GM12878 (cell line): ENCODE measurements at regions not wholly inside any gene's neighbourhood (a gene's known extent, or its start where the extent isn't known, plus 50 kb on each side); places are given as distances from the start of the nearest gene placed in this dataset.

Experiments used
- ATAC-seq: fragments of 200-7000 bp; cut with Tn5 transposase; 3 replicates; pipeline ENCODE4 v1.9.1; 2020; ENCODE audit warnings: mild to moderate bottlenecking, moderate library complexity
- BruUV-seq: library from RNA; stranded (reverse); fragments of 400-500 nt; replicated peaks from 2 replicates; lab custom pipeline; 2021; lab: Mats Ljungman, UMichigan
- CTCF ChIA-PET: fragments of 300-600 bp; sonication (Branson Sonifier 250); formaldehyde crosslinking; extraction: SDS; loops from one replicate; lab custom pipeline; 2021; ENCODE audit warnings: inconsistent platforms; lab: Yijun Ruan, JAX
- POLR2A ChIA-PET: fragments of 350-600 bp; formaldehyde crosslinking; extraction: SDS; loops from one replicate; lab custom pipeline; 2021; ENCODE audit warnings: inconsistent platforms; lab: Charles Lee
- RAD21 ChIA-PET: fragments of 300-600 bp; sonication (Branson Sonifier 250); formaldehyde crosslinking; loops from one replicate; lab custom pipeline; 2023; ENCODE audit warnings: antibody characterized with exemption; ENCODE audit not compliant: unreplicated experiment; lab: Charles Lee
- SMC1A ChIA-PET: fragments of 300-600 bp; sonication (Branson Sonifier 250); formaldehyde crosslinking; loops from one replicate; lab custom pipeline; 2023; ENCODE audit not compliant: unreplicated experiment, uncharacterized antibody; lab: Charles Lee
- DNase-seq: peaks from one replicate; pipeline ENCODE4 v3.0.0-alpha.2; 2011; ENCODE audit warnings: low read depth, low spot score
- FAIRE-seq: peaks from 3 replicates; lab custom pipeline; 2011; peaks lifted over from hg19 to GRCh38; lab: Jason Lieb, UNC
- H2AFZ ChIP-seq: 2 replicates; pipeline ENCODE4 v1.6.0; 2011; ENCODE audit warnings: low read depth, low read length, control low read depth; ENCODE audit not compliant: control insufficient read depth
- H3K27ac ChIP-seq: 2 replicates; pipeline ENCODE4 v1.5.1; 2011; ENCODE audit warnings: control low read depth; ENCODE audit not compliant: control insufficient read depth, insufficient read depth
- H3K27me3 ChIP-seq, 2 experiments: replicated peaks in 1 of 2; 2 replicates each; pipeline versions ENCODE4 v1.6.0 to v1.6.1; 2011; ENCODE audit warnings: low read length in 1 of 2; ENCODE audit not compliant: control insufficient read depth in 2 of 2, insufficient read depth in 2 of 2
- H3K36me3 ChIP-seq, 2 experiments: 2 replicates each; pipeline ENCODE4 v1.5.1; 2011; ENCODE audit warnings: low read length in 1 of 2; ENCODE audit not compliant: control insufficient read depth in 2 of 2, insufficient read depth in 2 of 2
- H3K4me1 ChIP-seq: 2 replicates; pipeline ENCODE4 v1.6.1; 2011; ENCODE audit warnings: mild to moderate bottlenecking, low read length, moderate library complexity, mixed read lengths; ENCODE audit not compliant: control insufficient read depth, insufficient read depth
- H3K4me2 ChIP-seq: 2 replicates; pipeline ENCODE4 v1.6.0; 2011; ENCODE audit warnings: control low read depth; ENCODE audit not compliant: control insufficient read depth, insufficient read depth
- H3K4me3 ChIP-seq: fragments of 200-600 bp; sonication (generic); 2 replicates; pipeline ENCODE4 v1.5.1; 2016
- H3K79me2 ChIP-seq: 2 replicates; pipeline ENCODE4 v1.6.0; 2011; ENCODE audit warnings: low read length; ENCODE audit not compliant: control insufficient read depth, insufficient read depth
- H3K9ac ChIP-seq: 2 replicates; pipeline ENCODE4 v1.8.0; 2011; ENCODE audit warnings: low read length, control low read depth, mixed read lengths; ENCODE audit not compliant: control insufficient read depth, insufficient read depth
- H3K9me3 ChIP-seq: replicated peaks from 3 replicates; pipeline ENCODE4 v1.5.1; 2011; ENCODE audit warnings: mild to moderate bottlenecking, low read length; ENCODE audit not compliant: control insufficient read depth, insufficient read depth
- H4K20me1 ChIP-seq: 2 replicates; pipeline ENCODE4 v1.6.0; 2011; ENCODE audit not compliant: control insufficient read depth, insufficient read depth
- CBFB ChIP-seq: IDR thresholded peaks from 2 replicates; pipeline ENCODE4 v1.6.1; 2016; ENCODE audit warnings: antibody characterized with exemption, low read depth
- CHD2 ChIP-seq: IDR thresholded peaks from 2 replicates; pipeline ENCODE4 v1.6.1; 2011; ENCODE audit warnings: low read depth, low read length, improper control_type of control experiment, borderline replicate concordance
- CREB1 ChIP-seq: IDR thresholded peaks from 2 replicates; pipeline ENCODE4 v1.6.1; 2012; ENCODE audit warnings: low read depth, mild to moderate bottlenecking, inconsistent platforms
- EP300 ChIP-seq, 2 experiments: fragments of 150-350 bp in 1 of 2; IDR thresholded peaks; 2 replicates each; pipeline ENCODE4 v1.6.1; 2011 to 2012; ENCODE audit warnings: low read depth in 2 of 2, low read length in 2 of 2, borderline replicate concordance in 1 of 2, improper control_type of control experiment in 1 of 2, inconsistent platforms in 1 of 2; ENCODE audit not compliant: control insufficient read depth in 1 of 2
- EZH2 ChIP-seq: IDR thresholded peaks from 2 replicates; pipeline ENCODE4 v1.6.1; 2012; ENCODE audit warnings: low read depth, mild to moderate bottlenecking, control low read depth, inconsistent platforms, low read length, borderline replicate concordance; ENCODE audit not compliant: control insufficient read depth
- RBBP5 ChIP-seq: fragments of 200-600 bp; sonication (generic); conservative IDR thresholded peaks from 2 replicates; pipeline ENCODE4 v1.6.1; 2016
- SMAD5 ChIP-seq: IDR thresholded peaks from 2 replicates; pipeline ENCODE4 v1.6.1; 2016; ENCODE audit warnings: antibody characterized with exemption, low read depth
- SMC3 ChIP-seq: IDR thresholded peaks from 2 replicates; pipeline ENCODE4 v1.6.1; 2011; ENCODE audit warnings: low read length, improper control_type of control experiment, borderline replicate concordance
- STAT1 ChIP-seq: fragments of 450-650 bp; conservative IDR thresholded peaks from 2 replicates; pipeline ENCODE4 v1.6.1; 2014; ENCODE audit warnings: antibody characterized with exemption, mild to moderate bottlenecking
- TAF1 ChIP-seq: IDR thresholded peaks from 2 replicates; pipeline ENCODE4 v1.6.1; 2011; ENCODE audit warnings: mild to moderate bottlenecking, low read depth, low read length, borderline replicate concordance
- ZNF384 ChIP-seq: IDR thresholded peaks from 2 replicates; pipeline ENCODE4 v1.6.1; 2012; ENCODE audit warnings: low read depth, mild to moderate bottlenecking, low read length, improper control_type of control experiment, borderline replicate concordance
- WGBS: methylation state at CpG from one replicate; pipeline ENCODE4 v1.1.6; 2016; ENCODE audit warnings: low lambda C conversion rate; ENCODE audit not compliant: insufficient replicate concordance, insufficient coverage; ENCODE audit errors: missing lambda C conversion rate; 5-methylcytosine and 5-hydroxymethylcytosine counted together
- in situ Hi-C: fragments of 300-500 bp; cut with MboI; formaldehyde crosslinking; loops from 9 replicates; pipeline ENCODE4 v1.14.3; 2018; ENCODE audit warnings: mixed read lengths
- intact Hi-C: fragments of 100-400 bp; cut with micrococcal nuclease; formaldehyde crosslinking; loops from one replicate; pipeline ENCODE4 v1.14.2; 2022; ENCODE audit not compliant: unreplicated experiment
- TF ChIP-seq, protein P1 (sequence below): IDR thresholded peaks from 2 replicates; pipeline ENCODE4 v1.6.1; 2012; ENCODE audit warnings: low read length, inconsistent platforms
- TF ChIP-seq, protein P2 (sequence below): IDR thresholded peaks from 2 replicates; pipeline ENCODE4 v1.6.1; 2012; ENCODE audit warnings: low read depth, low read length, improper control_type of control experiment

DNA sequence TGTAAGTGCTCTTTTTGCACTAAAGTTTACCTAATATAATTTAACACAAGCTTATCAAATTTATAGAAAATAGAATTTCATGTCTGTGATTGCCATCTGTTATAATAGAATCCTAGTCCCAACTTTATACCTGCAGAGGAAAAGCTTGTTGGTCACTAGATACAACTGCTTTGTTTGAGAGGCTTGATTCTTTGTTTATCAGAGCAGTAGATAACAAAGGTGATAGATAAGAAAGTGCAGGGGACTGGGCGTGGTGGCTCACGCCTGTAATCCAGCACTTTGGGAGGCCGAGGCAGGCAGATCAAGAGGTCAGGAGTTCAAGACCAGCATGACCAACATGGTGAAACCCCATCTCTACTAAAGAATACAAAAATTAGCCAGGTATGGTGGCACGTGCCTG lies 528.0 kb downstream of the STK39 start (continued):
- no peak for TF ChIP-seq CREB1

DNA sequence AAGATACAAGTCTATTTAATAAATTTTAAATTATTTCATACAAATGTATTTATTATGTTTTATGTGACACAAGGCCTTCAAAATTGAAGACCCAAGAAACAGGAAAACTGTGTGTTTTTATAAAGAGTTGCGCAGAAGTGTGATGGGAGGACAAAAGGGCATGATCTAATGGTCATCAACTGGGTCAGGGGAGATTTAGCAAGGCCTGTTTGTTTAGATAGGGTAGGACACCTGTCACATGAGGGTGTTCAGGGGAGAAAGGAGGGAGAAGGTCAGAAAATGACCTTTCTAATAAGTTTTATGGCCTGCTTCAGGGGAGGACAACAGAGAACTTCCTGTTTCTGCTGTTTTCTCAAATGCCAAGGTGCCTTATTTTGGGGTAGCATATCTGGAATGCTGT lies 528.8 kb downstream of the STK39 start:
- no TSS peak for BruUV-seq
- H3K4me3 ChIP-seq = no peak overlapping the region
- ChIA-PET POLR2A (no interaction called here), RAD21 (no interaction called here), CTCF (no interaction called here), SMC1A (no interaction called here)
- ATAC-seq = no peak
- no peaks in the 10 kb centered on the region for H3K9me3 ChIP-seq
- in situ Hi-C loops = no loop called here
- 0% methylated on average over 1 of the region's 1 CpG for WGBS
- no peak for DNase-seq
- no peak for FAIRE-seq
- no peak overlapping the region for H3K4me2 ChIP-seq
- H2AFZ ChIP-seq = no peak overlapping the region
- no peaks in the 10 kb centered on the region for H3K4me1 ChIP-seq
- no peaks in the 10 kb centered on the region for H3K27me3 ChIP-seq
- H3K9ac ChIP-seq = no peak overlapping the region
- no peak overlapping the region for H3K27ac ChIP-seq
- TF ChIP-seq ZNF384 (no peak), TAF1 (no peak)
- intact Hi-C loops = no loop called here
- no peaks in the 10 kb centered on the region for H4K20me1 ChIP-seq
- H3K79me2 ChIP-seq = no peaks in the 10 kb centered on the region
- H3K36me3 ChIP-seq = no peaks in the 10 kb centered on the region

DNA sequence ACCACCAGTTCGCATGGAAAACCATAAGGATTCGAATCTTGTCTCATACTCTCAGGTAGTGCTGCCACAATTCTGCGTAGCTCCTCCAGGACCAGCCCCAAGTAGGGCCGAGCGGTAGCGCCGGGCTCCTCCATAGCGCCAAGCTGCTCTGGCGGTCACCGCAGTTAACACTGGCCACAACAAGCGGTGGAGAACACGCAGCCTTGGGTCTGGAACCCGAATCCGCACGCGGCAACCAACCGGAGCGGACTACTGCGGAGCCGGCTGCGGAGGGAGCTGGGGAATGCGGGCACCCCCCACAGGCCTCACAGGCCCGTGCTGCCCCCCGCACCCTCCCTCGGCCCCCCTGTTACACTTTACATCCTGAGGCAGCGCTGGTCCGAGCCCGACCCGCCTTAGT lies 531.5 kb downstream of the STK39 start:
- Histone ChIP-seq H3K9ac (no peak overlapping the region), H3K9me3 (no peaks in the 10 kb centered on the region), H3K4me3 (no peak overlapping the region), H3K27me3 (no peaks in the 10 kb centered on the region), H3K36me3 (no peaks in the 10 kb centered on the region), H2AFZ (no peak overlapping the region), H3K4me1 (no peaks in the 10 kb centered on the region), H3K4me2 (no peak overlapping the region), H3K27ac (no peak overlapping the region), H3K79me2 (no peaks in the 10 kb centered on the region), H4K20me1 (no peaks in the 10 kb centered on the region)
- no peak for DNase-seq
- ChIA-PET RAD21 (no interaction called here), CTCF (interaction anchor here (1.1 kb wide), 1 partner anchor 403 kb away, joined by 3 read pairs; no protein-coding TSS in a partner anchor), SMC1A (no interaction called here), POLR2A (interaction anchor here (0.7 kb wide), 1 partner anchor 15 kb away, joined by 6 read pairs; no protein-coding TSS in a partner anchor)
- no peak for FAIRE-seq
- in situ Hi-C loops = no loop called here
- intact Hi-C loops = no loop called here
- no peak for ATAC-seq
- BruUV-seq = no TSS peak
- 62% methylated on average over 28 of the region's 29 CpGs for WGBS
- TF ChIP-seq TAF1 (no peak), STAT1 (no peak), EP300 (IDR thresholded peaks at IDR 0.05; ENCODE audit: borderline replicate concordance in 1 of 2, control insufficient read depth in 1 of 2, low read depth in 2 of 2, low read length in 2 of 2) (no peak), SMAD5 (no peak), EZH2 (no peak), SMC3 (no peak), RBBP5 (no peak), CHD2 (no peak), CBFB (no peak)
- TF ChIP-seq, protein P1, sequence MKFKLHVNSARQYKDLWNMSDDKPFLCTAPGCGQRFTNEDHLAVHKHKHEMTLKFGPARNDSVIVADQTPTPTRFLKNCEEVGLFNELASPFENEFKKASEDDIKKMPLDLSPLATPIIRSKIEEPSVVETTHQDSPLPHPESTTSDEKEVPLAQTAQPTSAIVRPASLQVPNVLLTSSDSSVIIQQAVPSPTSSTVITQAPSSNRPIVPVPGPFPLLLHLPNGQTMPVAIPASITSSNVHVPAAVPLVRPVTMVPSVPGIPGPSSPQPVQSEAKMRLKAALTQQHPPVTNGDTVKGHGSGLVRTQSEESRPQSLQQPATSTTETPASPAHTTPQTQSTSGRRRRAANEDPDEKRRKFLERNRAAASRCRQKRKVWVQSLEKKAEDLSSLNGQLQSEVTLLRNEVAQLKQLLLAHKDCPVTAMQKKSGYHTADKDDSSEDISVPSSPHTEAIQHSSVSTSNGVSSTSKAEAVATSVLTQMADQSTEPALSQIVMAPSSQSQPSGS = no peak
- TF ChIP-seq, protein P2, sequence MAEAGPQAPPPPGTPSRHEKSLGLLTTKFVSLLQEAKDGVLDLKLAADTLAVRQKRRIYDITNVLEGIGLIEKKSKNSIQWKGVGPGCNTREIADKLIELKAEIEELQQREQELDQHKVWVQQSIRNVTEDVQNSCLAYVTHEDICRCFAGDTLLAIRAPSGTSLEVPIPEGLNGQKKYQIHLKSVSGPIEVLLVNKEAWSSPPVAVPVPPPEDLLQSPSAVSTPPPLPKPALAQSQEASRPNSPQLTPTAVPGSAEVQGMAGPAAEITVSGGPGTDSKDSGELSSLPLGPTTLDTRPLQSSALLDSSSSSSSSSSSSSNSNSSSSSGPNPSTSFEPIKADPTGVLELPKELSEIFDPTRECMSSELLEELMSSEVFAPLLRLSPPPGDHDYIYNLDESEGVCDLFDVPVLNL = no peak
